Uterus (tissue), 3 donors: ENCODE measurements at regions not wholly inside any gene's neighbourhood (a gene's known extent, or its start where the extent isn't known, plus 50 kb on each side); places are given as distances from the start of the nearest gene placed in this dataset.

Experiments used
- DNase-seq, 2 donors: peaks; one replicate each; pipeline ENCODE4 v3.0.0-alpha.2; 2019 to 2020
- H3K27ac ChIP-seq, 2 donors: fragments of 200-600 bp; sonication (generic); 1 replicate in 1 of 2; 2 replicates in 1 of 2; pipeline ENCODE4 v1.5.1; 2016 to 2018
- H3K27me3 ChIP-seq, 2 donors: fragments of 200-600 bp; sonication (generic); one replicate each; pipeline ENCODE4 v1.5.1; 2018 to 2019; ENCODE audit warnings: control low read depth in 1 of 2
- H3K36me3 ChIP-seq, 2 donors: fragments of 200-600 bp; sonication (generic); one replicate each; pipeline ENCODE4 v1.5.1; 2019; ENCODE audit warnings: control low read depth in 1 of 2
- H3K4me1 ChIP-seq, 2 donors: fragments of 200-600 bp; sonication (generic); one replicate each; pipeline ENCODE4 v1.5.1; 2018 to 2019; ENCODE audit warnings: control low read depth in 1 of 2
- H3K4me3 ChIP-seq, 2 donors: fragments of 200-600 bp; sonication (generic); 1 replicate in 1 of 2; 2 replicates in 1 of 2; pipeline ENCODE4 v1.5.1; 2018 to 2019; ENCODE audit warnings: mild to moderate bottlenecking in 1 of 2
- H3K9me3 ChIP-seq, 2 donors: fragments of 200-600 bp; sonication (generic); one replicate each; pipeline ENCODE4 v1.5.1; 2019; ENCODE audit warnings: control low read depth in 1 of 2
- CTCF ChIP-seq, 4 experiments: fragments of 200-600 bp in 2 of 4; fragments of 450-650 bp in 2 of 4; sonication (generic) in 2 of 4; IDR thresholded peaks; one replicate each; pipeline ENCODE4 v1.5.1; 2016 to 2019; ENCODE audit warnings: antibody characterized with exemption in 4 of 4, mild to moderate bottlenecking in 2 of 4, moderate library complexity in 1 of 4
- POLR2A ChIP-seq, 2 donors: fragments of 450-650 bp; IDR thresholded peaks; one replicate each; pipeline ENCODE4 v1.6.1; 2016; ENCODE audit warnings: antibody characterized with exemption in 2 of 2, mild to moderate bottlenecking in 1 of 2, moderate library complexity in 1 of 2
- intact Hi-C: fragments of 100-400 bp; cut with DNase I; formaldehyde crosslinking; loops from one replicate; pipeline ENCODE4 v1.15.1; 2023; ENCODE audit warnings: low total_unique reads
- donor health status: DM: yes; HTN: yes; CAD: no.

GRCh38 chr10:10196701-10197100 lies 821.0 kb upstream of the CELF2 start:
- Histone ChIP-seq H3K36me3 (no peaks in the 10 kb centered on the region), H3K27ac (no peak overlapping the region), H3K4me3 (no peak overlapping the region), H3K4me1 (peaks cover 0 to 6% of the 10 kb centered on the region in 2 donors), H3K27me3 (peaks cover 0 to 3% of the 10 kb centered on the region in 2 donors), H3K9me3 (no peaks in the 10 kb centered on the region)
- intact Hi-C loops, result no loop called here
- no peak for DNase-seq
- no peak for TF ChIP-seq POLR2A (IDR thresholded peaks at IDR 0.05)
- TF ChIP-seq CTCF (IDR thresholded peaks at IDR 0.05), result no peak

DNA sequence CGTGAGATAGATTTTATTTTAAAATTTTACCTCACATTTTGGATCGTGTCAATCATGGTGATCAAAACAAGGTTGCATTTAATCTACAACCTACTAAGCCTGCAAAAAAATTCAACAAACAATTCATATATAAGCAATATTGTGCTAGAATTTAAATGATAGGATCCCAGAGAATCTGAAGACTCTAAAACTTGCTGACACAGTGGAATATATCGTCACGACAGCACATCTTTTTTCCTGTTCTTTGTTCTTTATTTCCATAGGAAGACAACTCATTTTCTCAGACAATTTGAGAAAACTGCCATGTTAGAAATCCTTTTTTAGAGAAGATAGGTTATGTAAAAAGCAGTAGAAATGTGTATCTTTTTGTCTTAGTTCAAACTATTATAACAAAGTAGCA lies 820.2 kb upstream of the CELF2 start:
- DNase-seq, result no peak
- intact Hi-C loops, result no loop called here
- Histone ChIP-seq H3K4me1 (peaks cover 0 to under 1% of the 10 kb centered on the region in 2 donors), H3K36me3 (no peaks in the 10 kb centered on the region), H3K9me3 (no peaks in the 10 kb centered on the region), H3K27ac (no peak overlapping the region), H3K4me3 (no peak overlapping the region), H3K27me3 (peaks cover 0 to 3% of the 10 kb centered on the region in 2 donors)
- no peak for TF ChIP-seq POLR2A (IDR thresholded peaks at IDR 0.05)

- Histone ChIP-seq H3K4me3 (no peak overlapping the region), H3K27ac (no peak overlapping the region), H3K36me3 (no peaks in the 10 kb centered on the region), H3K27me3 (peaks cover 0 to 3% of the 10 kb centered on the region in 2 donors), H3K4me1 (no peaks in the 10 kb centered on the region), H3K9me3 (no peaks in the 10 kb centered on the region)
- no peak for DNase-seq
- intact Hi-C loops, result no loop called here
- TF ChIP-seq CTCF (IDR thresholded peaks at IDR 0.05) (no peak), POLR2A (IDR thresholded peaks at IDR 0.05) (no peak)
These were observed 819.3 kb upstream of the CELF2 start for GRCh38 chr10:10198363-10198762.

GRCh38 chr10:10204415-10204814 lies 813.3 kb upstream of the CELF2 start:
- H3K9me3 ChIP-seq, result peaks cover 0 to 16% of the 10 kb centered on the region in 2 donors
- no peak overlapping the region for H3K27ac ChIP-seq
- no peaks in the 10 kb centered on the region for H3K27me3 ChIP-seq
- no peaks in the 10 kb centered on the region for H3K36me3 ChIP-seq
- TF ChIP-seq POLR2A (IDR thresholded peaks at IDR 0.05) (no peak), CTCF (IDR thresholded peaks at IDR 0.05) (no peak)
- peaks cover 0 to 6% of the 10 kb centered on the region in 2 donors for H3K4me1 ChIP-seq
- no peak for DNase-seq
- intact Hi-C loops, result no loop called here
- H3K4me3 ChIP-seq, result no peak overlapping the region

- Histone ChIP-seq H3K27me3 (no peaks in the 10 kb centered on the region), H3K4me1 (peaks cover 0 to 6% of the 10 kb centered on the region in 2 donors), H3K36me3 (no peaks in the 10 kb centered on the region), H3K9me3 (peaks cover 0 to 16% of the 10 kb centered on the region in 2 donors), H3K27ac (no peak overlapping the region), H3K4me3 (no peak overlapping the region)
- intact Hi-C loops, result no loop called here
- TF ChIP-seq POLR2A (IDR thresholded peaks at IDR 0.05) (no peak), CTCF (IDR thresholded peaks at IDR 0.05) (no peak)
- no peak for DNase-seq
These were observed 811.8 kb upstream of the CELF2 start for GRCh38 chr10:10205906-10206305.

GRCh38 chr10:10207538-10207937 lies 810.1 kb upstream of the CELF2 start:
- Histone ChIP-seq H3K27me3 (no peaks in the 10 kb centered on the region), H3K4me3 (no peak overlapping the region), H3K4me1 (peaks cover 0 to 6% of the 10 kb centered on the region in 2 donors), H3K36me3 (no peaks in the 10 kb centered on the region), H3K9me3 (peaks cover 0 to 16% of the 10 kb centered on the region in 2 donors), H3K27ac (no peak overlapping the region)
- intact Hi-C loops, result no loop called here
- no peak for DNase-seq
- TF ChIP-seq CTCF (IDR thresholded peaks at IDR 0.05), result no peak
